ENCODE measurements at regions not wholly inside any gene's neighbourhood (a gene's known extent, or its start where the extent isn't known, plus 50 kb on each side); places are given as distances from the start of the nearest gene placed in this dataset.

DNA sequence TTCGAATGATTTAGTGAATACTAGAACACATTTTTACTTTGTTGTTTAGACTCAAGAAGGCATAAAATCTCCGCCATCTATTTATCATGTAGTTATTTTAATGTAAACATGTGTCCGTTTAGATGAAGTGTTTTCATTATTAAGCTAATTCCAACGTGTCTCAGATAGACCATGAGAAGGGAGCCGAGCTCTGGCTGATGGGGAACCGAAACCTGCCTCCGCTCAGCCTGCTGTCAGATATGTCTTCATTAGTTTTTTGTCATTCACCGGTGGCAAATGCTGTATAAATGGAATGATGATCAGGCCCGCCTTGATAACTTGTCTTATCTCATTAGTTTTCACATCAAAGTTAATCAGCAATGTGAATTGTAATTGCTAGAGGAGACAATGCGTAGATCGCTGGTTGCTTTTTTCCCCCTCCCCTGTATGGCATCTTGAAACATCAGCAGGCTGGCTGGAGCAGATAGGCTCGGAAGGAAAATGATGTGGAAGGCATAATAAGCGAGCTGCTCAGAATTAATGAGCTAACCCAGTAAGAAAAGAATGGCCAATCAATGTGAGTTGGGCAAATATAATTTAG lies 136.4 kb downstream of the LINC00237 start:
- Mint-ChIP-seq H3K4me1 (peaks cover 0 to 3% (median 0%) of the 10 kb centered on the region in 3 donors), H3K27me3 (peaks cover 4% of the 10 kb centered on the region), H3K4me3 (no peak overlapping the region), H3K9me3 (peaks cover 0 to 10% (median under 1%) of the 10 kb centered on the region in 3 donors), H3K36me3 (peaks cover 4% of the 10 kb centered on the region), H3K27ac (no peak overlapping the region)

DNA sequence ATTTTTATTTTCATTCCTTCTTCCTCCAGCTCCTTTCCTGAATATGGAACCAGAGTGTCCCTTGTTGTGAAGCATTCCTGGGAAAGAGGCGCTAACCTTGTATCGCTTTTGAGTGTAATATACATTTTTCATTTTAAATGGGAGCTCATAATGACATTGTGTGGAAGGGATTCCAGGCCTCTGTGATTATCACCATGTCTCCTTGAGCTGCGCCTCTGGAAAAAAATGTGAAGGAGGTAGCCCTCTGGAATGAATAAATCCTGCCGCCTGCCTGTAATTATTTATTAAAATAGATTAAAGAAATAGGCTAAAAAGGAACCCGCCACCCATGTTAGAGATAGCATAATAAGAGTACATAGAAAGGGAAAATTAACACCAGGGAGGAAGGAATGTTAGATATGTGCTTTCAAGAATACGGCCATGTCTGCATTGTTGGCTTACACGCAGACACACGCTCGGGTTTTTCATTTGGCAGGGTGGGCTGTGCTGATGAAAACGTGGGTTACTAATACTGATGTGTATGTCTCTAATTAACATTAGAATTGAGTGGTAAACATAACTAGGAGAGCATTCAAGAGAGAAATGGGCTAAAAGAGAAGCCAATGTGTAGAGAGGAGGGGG lies 138.5 kb downstream of the LINC00237 start:
- Mint-ChIP-seq H3K4me3 (no peak overlapping the region), H3K27me3 (peaks cover 2% of the 10 kb centered on the region), H3K9me3 (no peaks in the 10 kb centered on the region), H3K36me3 (no peaks in the 10 kb centered on the region), H3K4me1 (no peaks in the 10 kb centered on the region), H3K27ac (no peak overlapping the region)

DNA sequence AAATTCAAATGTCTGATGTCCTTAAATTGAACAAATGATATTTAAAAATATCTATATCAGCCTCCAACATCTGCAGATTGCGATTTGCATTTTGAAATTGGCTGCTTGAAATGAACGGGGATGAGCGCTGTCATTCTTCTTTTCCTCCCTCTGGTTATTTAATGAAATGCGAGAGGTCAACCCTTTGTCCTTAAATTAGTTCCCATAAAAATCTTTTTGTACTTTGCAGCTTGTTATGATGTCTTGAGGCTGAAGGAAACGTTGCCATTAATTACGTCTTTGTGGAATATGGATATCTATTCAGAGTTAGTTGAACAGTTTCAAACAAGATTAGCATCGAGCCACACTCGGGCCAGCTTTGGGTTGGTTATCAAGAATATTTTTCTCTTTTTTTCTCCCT lies 140.0 kb downstream of the LINC00237 start:
- no peaks in the 10 kb centered on the region for H3K9me3 Mint-ChIP-seq
- no peaks in the 10 kb centered on the region for H3K36me3 Mint-ChIP-seq
- H3K27me3 Mint-ChIP-seq: peaks cover 4% of the 10 kb centered on the region
- no peak overlapping the region for H3K27ac Mint-ChIP-seq
- H3K4me3 Mint-ChIP-seq: no peak overlapping the region
- no peaks in the 10 kb centered on the region for H3K4me1 Mint-ChIP-seq

DNA sequence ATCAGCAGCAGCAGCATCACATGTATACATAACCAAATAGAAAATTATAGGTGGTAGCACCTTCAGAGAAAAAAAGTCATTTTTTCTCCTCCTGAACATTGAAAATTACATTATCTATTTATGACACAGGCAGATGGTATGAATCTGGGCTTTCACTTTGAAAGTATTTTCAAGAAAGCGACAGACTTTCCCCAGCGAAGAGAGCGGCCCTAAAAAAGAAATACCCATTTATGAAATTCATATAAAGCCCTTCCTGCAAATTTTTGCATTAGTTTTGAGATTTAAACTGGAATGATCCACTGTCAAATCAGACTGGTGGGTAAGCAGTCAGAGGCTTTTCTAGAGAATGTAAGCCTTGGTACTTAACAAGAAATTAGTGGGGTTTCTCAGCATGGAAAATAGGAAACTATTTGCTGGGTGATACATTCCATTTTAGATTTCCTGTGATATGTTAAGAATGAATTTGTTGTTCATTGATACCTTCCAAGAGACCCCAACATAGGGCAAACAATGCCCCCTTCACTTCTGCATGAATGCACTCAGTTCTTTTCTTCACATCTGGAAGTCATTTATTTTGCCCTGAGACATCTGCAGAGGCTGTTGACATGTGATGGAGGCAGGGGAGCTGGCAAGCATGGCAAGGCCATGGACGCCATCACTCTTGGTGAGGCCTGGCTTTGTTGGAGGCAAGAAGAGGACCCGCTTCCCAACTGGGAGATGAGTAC lies 147.0 kb downstream of the LINC00237 start:
- H3K27ac Mint-ChIP-seq: no peak overlapping the region
- H3K4me3 Mint-ChIP-seq: no peak overlapping the region
- peaks cover 0 to 1% (median 0%) of the 10 kb centered on the region in 3 donors for H3K9me3 Mint-ChIP-seq
- no peaks in the 10 kb centered on the region for H3K4me1 Mint-ChIP-seq
- no peaks in the 10 kb centered on the region for H3K36me3 Mint-ChIP-seq
- H3K27me3 Mint-ChIP-seq: peaks cover 9% of the 10 kb centered on the region

DNA sequence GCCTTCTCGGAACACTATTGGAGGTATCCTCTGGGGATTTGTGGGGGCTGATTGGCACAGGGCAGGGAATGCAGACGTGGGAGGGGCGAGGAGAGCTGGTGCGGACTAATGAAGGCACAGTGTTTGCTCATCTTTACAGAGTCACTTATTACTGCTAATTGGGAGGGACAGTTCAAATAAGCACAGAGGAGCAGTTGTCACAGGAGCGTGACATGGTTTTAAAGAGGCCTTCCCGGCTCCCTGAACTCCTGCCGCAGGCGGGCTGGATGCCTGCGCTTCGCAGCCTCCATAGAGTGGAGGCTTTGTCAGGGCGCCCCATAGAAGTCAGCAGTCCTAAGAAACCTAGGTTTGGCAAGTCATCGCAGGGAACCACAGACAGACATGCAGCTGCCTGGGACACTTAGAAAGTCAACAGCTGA lies 149.6 kb downstream of the LINC00237 start:
- peaks cover 9% of the 10 kb centered on the region for H3K27me3 Mint-ChIP-seq

DNA sequence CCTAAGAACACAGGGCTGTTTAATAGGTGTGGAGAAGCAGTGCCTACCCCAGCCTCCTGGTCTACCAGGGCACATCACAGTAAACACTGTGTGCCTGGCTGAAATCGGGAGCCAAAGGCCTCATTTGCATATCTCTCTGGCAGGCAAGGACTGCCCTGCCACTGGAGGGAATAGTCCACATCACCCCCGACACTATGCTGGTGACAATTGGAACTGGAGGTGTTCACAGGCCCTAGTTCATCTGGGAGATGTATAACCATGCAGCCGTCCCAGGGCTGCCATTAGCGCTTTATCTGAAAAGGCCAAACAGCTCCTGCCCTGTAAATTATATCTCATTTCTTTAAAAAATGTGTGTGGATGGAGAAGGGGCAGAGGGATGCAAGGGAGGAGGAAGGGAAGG lies 150.3 kb downstream of the LINC00237 start:
- no peaks in the 10 kb centered on the region for H3K36me3 Mint-ChIP-seq
- no peak overlapping the region for H3K27ac Mint-ChIP-seq
- H3K9me3 Mint-ChIP-seq: peaks cover 0 to 6% (median 0%) of the 10 kb centered on the region in 3 donors
- no peak overlapping the region for H3K4me3 Mint-ChIP-seq
- peaks cover 0 to 3% (median 0%) of the 10 kb centered on the region in 3 donors for H3K4me1 Mint-ChIP-seq
- peaks cover 8% of the 10 kb centered on the region for H3K27me3 Mint-ChIP-seq

More for the DNA sequence above, 149.6 kb downstream of the LINC00237 start:
- Mint-ChIP-seq H3K4me3 (no peak overlapping the region), H3K9me3 (peaks cover 0 to 6% (median 0%) of the 10 kb centered on the region in 3 donors), H3K4me1 (peaks cover 0 to 3% (median 0%) of the 10 kb centered on the region in 3 donors), H3K36me3 (no peaks in the 10 kb centered on the region), H3K27ac (no peak overlapping the region)

DNA sequence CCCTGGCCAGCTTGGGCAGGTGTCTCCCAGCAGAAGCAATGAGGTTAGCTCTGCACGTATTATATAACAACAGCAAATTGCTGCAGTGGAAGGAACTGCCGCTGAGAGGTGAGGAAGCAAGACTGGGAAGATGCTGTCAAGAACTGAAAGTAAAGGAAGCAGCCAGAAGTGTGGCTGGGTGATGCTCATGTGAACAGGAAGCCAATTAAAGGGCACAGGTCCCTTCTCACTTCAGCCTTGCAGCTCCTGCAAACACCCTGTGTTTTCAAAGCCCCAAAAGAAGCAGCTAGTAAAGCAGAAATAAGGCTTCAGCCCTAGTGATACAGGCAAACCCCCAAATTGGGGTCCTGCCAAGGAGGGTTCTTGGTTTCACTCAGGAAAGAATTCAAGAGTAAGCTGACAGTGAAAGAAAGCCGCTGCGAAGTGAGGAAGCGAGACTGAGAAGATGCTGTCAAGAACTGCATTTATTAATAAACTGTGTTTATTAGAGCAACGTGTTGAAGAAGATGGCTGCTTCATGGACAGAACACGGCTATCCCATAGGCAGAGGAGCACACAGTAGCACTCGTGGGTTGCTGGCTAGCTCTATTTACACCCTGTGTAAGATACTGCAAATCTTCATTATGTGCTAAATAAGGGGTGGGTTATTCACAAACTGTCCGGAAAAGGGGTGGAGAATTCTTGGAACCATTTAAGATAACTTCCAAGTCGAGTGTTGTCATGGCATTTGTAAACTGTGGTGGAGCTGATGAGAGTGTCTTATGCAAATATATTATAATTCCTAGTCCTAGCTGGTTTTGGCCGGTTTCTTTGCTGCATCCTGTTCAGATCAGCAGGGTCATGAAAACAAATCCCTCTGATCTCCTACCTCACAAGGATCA lies 152.2 kb downstream of the LINC00237 start:
- H3K9me3 Mint-ChIP-seq: peaks cover 0 to 6% (median 0%) of the 10 kb centered on the region in 3 donors
- H3K27ac Mint-ChIP-seq: no peak overlapping the region
- H3K4me1 Mint-ChIP-seq: peaks cover 0 to 3% (median 0%) of the 10 kb centered on the region in 3 donors
- peaks cover 8% of the 10 kb centered on the region for H3K27me3 Mint-ChIP-seq
- H3K4me3 Mint-ChIP-seq: peak overlapping the region in 2 of 4 donors; percentile 9 to 77
- H3K36me3 Mint-ChIP-seq: no peaks in the 10 kb centered on the region

DNA sequence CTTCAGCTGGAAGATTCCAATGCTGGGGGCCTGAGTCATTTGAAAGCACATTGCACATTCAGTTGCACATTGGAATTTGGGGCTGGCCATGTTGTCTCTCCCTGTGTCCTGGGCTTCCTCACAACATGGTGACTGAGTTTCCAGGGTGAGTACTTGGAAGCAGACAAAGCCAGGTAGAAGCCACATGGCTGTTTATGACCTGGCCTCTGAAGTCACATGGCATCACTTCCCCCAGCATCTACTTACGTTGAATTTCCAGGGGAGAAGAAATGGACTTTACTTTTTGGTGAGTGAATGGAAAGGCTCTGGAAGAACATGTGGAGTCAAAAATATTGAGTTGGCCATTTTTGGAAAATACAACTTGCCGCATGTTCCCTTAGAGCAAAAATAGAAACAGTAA lies 155.5 kb downstream of the LINC00237 start:
- H3K4me1 Mint-ChIP-seq: peaks cover 0 to 3% (median 0%) of the 10 kb centered on the region in 3 donors
- no peak overlapping the region for H3K27ac Mint-ChIP-seq
- peaks cover 0 to 6% (median 3%) of the 10 kb centered on the region in 3 donors for H3K9me3 Mint-ChIP-seq
- no peak overlapping the region for H3K4me3 Mint-ChIP-seq
- H3K27me3 Mint-ChIP-seq: peaks cover 9% of the 10 kb centered on the region
- H3K36me3 Mint-ChIP-seq: peaks cover 1% of the 10 kb centered on the region

DNA sequence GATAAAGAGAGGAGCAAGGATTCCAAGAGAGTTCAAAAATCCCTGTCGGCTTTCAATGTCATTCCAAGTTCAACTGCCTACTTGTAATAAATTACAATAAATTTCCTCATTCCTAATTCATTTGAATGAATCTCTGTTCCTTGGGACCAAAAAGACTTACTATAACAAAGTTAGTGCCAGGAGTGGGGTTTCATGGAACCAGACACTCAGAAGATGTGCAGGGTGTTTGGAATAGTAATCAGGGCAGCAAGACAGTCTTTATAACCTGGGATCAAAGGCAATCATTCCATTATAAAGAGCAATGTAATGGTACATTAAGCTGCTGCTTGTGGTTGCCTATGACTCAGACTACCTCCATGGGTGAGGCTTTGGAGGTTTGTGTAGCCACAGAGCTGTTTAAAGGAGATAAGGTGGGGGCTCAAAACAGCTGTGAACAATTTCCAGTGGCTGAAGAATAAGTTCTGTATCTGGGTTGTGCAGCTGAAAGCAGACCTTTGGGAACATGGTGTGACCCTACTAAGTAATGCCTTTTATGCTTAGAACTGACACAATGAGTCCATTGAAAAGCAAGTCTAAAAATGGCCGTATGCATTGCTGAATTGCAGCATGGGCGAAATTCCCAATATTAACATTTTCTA lies 159.9 kb downstream of the LINC00237 start:
- no peaks in the 10 kb centered on the region for H3K4me1 Mint-ChIP-seq
- H3K4me3 Mint-ChIP-seq: no peak overlapping the region
- H3K36me3 Mint-ChIP-seq: peaks cover 1% of the 10 kb centered on the region
- no peak overlapping the region for H3K27ac Mint-ChIP-seq
- H3K9me3 Mint-ChIP-seq: peaks cover 1 to 4% (median 3%) of the 10 kb centered on the region in 3 donors
- peaks cover 1% of the 10 kb centered on the region for H3K27me3 Mint-ChIP-seq

DNA sequence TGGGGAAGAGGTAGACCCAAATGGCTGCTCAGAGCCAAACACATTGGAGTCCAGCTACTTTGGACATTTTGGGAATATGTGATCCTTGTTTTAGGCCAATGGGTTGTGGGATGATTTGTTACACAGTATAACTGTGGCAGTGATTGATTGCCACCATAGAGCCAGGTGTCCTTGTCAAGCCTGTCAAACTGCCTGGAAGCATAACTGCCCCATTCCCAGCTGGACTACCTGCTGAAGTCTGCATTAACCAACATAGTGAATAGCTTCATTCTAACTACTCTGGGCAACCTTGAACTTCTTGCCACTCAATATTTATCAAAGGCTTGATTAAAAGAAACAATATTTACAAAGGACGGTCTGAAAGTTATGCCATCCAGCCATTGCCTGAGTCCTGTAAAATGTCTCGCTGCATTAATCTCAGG lies 164.7 kb downstream of the LINC00237 start:
- Mint-ChIP-seq H3K27me3 (peaks cover 1% of the 10 kb centered on the region), H3K27ac (no peak overlapping the region), H3K36me3 (peaks cover 1% of the 10 kb centered on the region), H3K4me1 (no peaks in the 10 kb centered on the region), H3K4me3 (no peak overlapping the region), H3K9me3 (peaks cover 0 to 13% (median 1%) of the 10 kb centered on the region in 3 donors)

DNA sequence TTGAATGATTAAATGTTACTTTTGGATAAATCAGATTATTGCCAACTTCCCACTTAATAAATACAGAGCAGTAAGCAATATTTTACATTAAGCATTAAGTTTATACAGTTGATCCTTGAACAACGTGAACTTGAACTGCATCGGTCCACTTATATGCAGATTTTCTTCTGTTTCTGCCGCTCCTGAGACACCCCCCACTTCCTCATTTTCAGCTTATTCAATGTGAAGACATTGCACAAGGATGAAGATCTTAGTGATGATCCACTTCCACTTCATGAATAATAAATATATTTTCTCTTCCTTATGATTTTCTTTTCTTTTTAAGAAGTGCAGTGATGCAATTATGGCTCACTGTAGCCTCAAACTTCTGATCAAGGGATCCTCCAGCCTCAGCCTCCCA lies 167.2 kb downstream of the LINC00237 start:
- no peaks in the 10 kb centered on the region for H3K4me1 Mint-ChIP-seq
- H3K4me3 Mint-ChIP-seq: no peak overlapping the region

DNA sequence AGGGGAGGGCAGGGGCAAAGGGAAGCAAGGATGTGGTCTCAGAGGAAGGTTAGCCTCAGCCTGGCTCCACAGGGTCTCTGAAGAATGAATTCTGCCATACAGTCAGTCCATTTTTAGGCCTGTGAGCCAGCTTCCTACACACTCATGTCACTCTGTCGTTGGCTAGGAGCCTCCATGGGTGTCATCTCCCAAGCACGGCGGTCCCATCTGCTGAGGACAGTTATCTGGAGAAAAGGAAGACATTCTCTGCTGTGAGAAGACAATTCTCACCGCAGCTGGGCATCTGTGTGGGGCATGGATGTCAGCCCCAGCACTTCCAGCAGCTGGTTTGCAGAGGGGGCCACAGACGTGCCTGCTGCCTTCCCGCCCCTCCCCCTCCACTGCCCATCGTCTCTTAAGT lies 167.6 kb downstream of the LINC00237 start:
- Mint-ChIP-seq H3K4me3 (no peak overlapping the region), H3K27ac (no peak overlapping the region), H3K27me3 (no peaks in the 10 kb centered on the region), H3K9me3 (peaks cover 0 to 13% (median 1%) of the 10 kb centered on the region in 3 donors), H3K36me3 (no peaks in the 10 kb centered on the region), H3K4me1 (no peaks in the 10 kb centered on the region)

More for the DNA sequence above, 167.2 kb downstream of the LINC00237 start:
- no peak overlapping the region for H3K27ac Mint-ChIP-seq
- H3K36me3 Mint-ChIP-seq: no peaks in the 10 kb centered on the region
- H3K27me3 Mint-ChIP-seq: no peaks in the 10 kb centered on the region
- H3K9me3 Mint-ChIP-seq: peaks cover 0 to 13% (median 1%) of the 10 kb centered on the region in 3 donors

DNA sequence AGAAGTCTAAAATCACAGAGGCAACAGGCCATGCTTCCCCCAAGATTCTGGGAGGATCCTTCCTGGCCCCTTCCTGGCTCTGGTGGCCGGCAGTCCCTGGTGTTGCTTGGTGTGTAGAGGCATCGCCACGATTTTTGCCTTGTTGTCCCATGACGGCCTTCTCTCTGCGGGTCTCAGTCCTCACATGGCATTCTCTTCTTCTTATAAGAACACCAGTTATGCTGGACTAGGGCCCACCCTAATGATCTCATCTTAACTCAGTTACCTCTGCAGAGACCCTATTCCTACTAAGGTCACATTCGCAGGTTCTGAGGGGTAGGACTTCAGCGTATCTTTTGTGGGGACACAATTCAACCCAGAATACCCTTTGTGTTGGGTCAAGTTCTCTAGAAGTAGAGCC lies 168.0 kb downstream of the LINC00237 start:
- Mint-ChIP-seq H3K27me3 (no peaks in the 10 kb centered on the region), H3K27ac (no peak overlapping the region), H3K36me3 (no peaks in the 10 kb centered on the region), H3K4me1 (no peaks in the 10 kb centered on the region), H3K4me3 (no peak overlapping the region), H3K9me3 (peaks cover 0 to 12% (median 1%) of the 10 kb centered on the region in 3 donors)

Measured in IgD-negative memory B cell (primary cell).